Esophagus squamous epithelium (tissue), 4 donors: ENCODE measurements at regions not wholly inside any gene's neighbourhood (a gene's known extent, or its start where the extent isn't known, plus 50 kb on each side); places are given as distances from the start of the nearest gene placed in this dataset.
"Not testable (repeated sequence)": the region's sequence is repeated elsewhere in the genome, so short reads cannot be mapped to it uniquely, and the experiment has no call there.

Experiments used
- POLR2A ChIP-seq, 4 donors: fragments of 450-650 bp; IDR thresholded peaks; one replicate each; pipeline ENCODE4 v1.6.1; 2017; ENCODE audit warnings: antibody characterized with exemption in 4 of 4, mild to moderate bottlenecking in 4 of 4, moderate library complexity in 3 of 4
- TF ChIP-seq, protein P1 (sequence below), 6 experiments: fragments of 450-650 bp in 4 of 6; fragments of 200-600 bp in 2 of 6; sonication (generic) in 2 of 6; IDR thresholded peaks; one replicate each; pipeline ENCODE4 v1.5.1; 2016 to 2019; ENCODE audit warnings: antibody characterized with exemption in 6 of 6, mild to moderate bottlenecking in 4 of 6, moderate library complexity in 4 of 6

GRCh38 chr17:20855910-20856470, 186.8 kb downstream of the USP22 start:
- TF ChIP-seq, protein P1, sequence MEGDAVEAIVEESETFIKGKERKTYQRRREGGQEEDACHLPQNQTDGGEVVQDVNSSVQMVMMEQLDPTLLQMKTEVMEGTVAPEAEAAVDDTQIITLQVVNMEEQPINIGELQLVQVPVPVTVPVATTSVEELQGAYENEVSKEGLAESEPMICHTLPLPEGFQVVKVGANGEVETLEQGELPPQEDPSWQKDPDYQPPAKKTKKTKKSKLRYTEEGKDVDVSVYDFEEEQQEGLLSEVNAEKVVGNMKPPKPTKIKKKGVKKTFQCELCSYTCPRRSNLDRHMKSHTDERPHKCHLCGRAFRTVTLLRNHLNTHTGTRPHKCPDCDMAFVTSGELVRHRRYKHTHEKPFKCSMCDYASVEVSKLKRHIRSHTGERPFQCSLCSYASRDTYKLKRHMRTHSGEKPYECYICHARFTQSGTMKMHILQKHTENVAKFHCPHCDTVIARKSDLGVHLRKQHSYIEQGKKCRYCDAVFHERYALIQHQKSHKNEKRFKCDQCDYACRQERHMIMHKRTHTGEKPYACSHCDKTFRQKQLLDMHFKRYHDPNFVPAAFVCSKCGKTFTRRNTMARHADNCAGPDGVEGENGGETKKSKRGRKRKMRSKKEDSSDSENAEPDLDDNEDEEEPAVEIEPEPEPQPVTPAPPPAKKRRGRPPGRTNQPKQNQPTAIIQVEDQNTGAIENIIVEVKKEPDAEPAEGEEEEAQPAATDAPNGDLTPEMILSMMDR (IDR thresholded peaks at IDR 0.05) = not testable (repeated sequence)
- not testable (repeated sequence) for TF ChIP-seq POLR2A (IDR thresholded peaks at IDR 0.05)
